ENCODE measurements at regions not wholly inside any gene's neighbourhood (a gene's known extent, or its start where the extent isn't known, plus 50 kb on each side); places are given as distances from the start of the nearest gene placed in this dataset.

- intact Hi-C loops (cut with DNase I; ENCODE audit: low total_unique reads): no loop called here
- H3K4me3 ChIP-seq: no peak overlapping the region
- TF ChIP-seq CTCF (IDR thresholded peaks at IDR 0.05) (no peak), POLR2AphosphoS5 (IDR thresholded peaks at IDR 0.05) (no peak), POLR2A (IDR thresholded peaks at IDR 0.05) (no peak), EP300 (IDR thresholded peaks at IDR 0.05) (no peak)
- peak in 1 of 2 donors; percentile 8 for DNase-seq
- H3K9me3 ChIP-seq: no peaks in the 10 kb centered on the region
- no peaks in the 10 kb centered on the region for H3K4me1 ChIP-seq
- H3K27me3 ChIP-seq: no peaks in the 10 kb centered on the region
- WGBS, 5 donors: 38 to 71% (median 60%) methylated on average over 1 of the region's 1 CpG
- no peaks in the 10 kb centered on the region for H3K36me3 ChIP-seq
- no peak overlapping the region for H3K27ac ChIP-seq
Measured at GRCh38 chrX:117711782-117712181, 404.8 kb downstream of the KLHL13 start.

- H3K27ac ChIP-seq: no peak overlapping the region
- no peaks in the 10 kb centered on the region for H3K27me3 ChIP-seq
- H3K9me3 ChIP-seq: no peaks in the 10 kb centered on the region
- intact Hi-C loops (cut with DNase I; ENCODE audit: low total_unique reads): no loop called here
- TF ChIP-seq CTCF (IDR thresholded peaks at IDR 0.05) (no peak), EP300 (IDR thresholded peaks at IDR 0.05) (no peak), POLR2A (IDR thresholded peaks at IDR 0.05) (no peak), POLR2AphosphoS5 (IDR thresholded peaks at IDR 0.05) (no peak)
- no peak for DNase-seq
- H3K4me3 ChIP-seq: no peak overlapping the region
- WGBS, 5 donors: 83 to 93% (median 91%) methylated on average over 8 of the region's 8 CpGs
- no peaks in the 10 kb centered on the region for H3K4me1 ChIP-seq
- H3K36me3 ChIP-seq: no peaks in the 10 kb centered on the region
Measured at GRCh38 chrX:117707948-117708743, 408.5 kb downstream of the KLHL13 start.

GRCh38 chrX:117701050-117701449, 415.6 kb downstream of the KLHL13 start:
- H3K9me3 ChIP-seq: peaks cover 0 to 16% (median 5%) of the 10 kb centered on the region in 4 donors
- no peaks in the 10 kb centered on the region for H3K27me3 ChIP-seq
- no peaks in the 10 kb centered on the region for H3K36me3 ChIP-seq
- H3K4me1 ChIP-seq: no peaks in the 10 kb centered on the region
- DNase-seq: no peak
- H3K27ac ChIP-seq: no peak overlapping the region
- no peak for TF ChIP-seq POLR2A (IDR thresholded peaks at IDR 0.05)
- TF ChIP-seq POLR2AphosphoS5 (IDR thresholded peaks at IDR 0.05): no peak
- no peak for TF ChIP-seq CTCF (IDR thresholded peaks at IDR 0.05)
- no peak for TF ChIP-seq EP300 (IDR thresholded peaks at IDR 0.05)
- intact Hi-C loops (cut with DNase I; ENCODE audit: low total_unique reads): no loop called here
- H3K4me3 ChIP-seq: no peak overlapping the region

- 52 to 81% (median 63%) methylated on average over 3 of the region's 3 CpGs for WGBS, 5 donors
- no peaks in the 10 kb centered on the region for H3K27me3 ChIP-seq
- no peaks in the 10 kb centered on the region for H3K36me3 ChIP-seq
- H3K9me3 ChIP-seq: no peaks in the 10 kb centered on the region
- no peak for DNase-seq
- TF ChIP-seq POLR2AphosphoS5 (IDR thresholded peaks at IDR 0.05) (no peak), EP300 (IDR thresholded peaks at IDR 0.05) (no peak), CTCF (IDR thresholded peaks at IDR 0.05) (no peak), POLR2A (IDR thresholded peaks at IDR 0.05) (no peak)
- H3K27ac ChIP-seq: no peak overlapping the region
- H3K4me3 ChIP-seq: no peak overlapping the region
- H3K4me1 ChIP-seq: no peaks in the 10 kb centered on the region
- intact Hi-C loops (cut with DNase I; ENCODE audit: low total_unique reads): no loop called here
Measured at GRCh38 chrX:117689956-117690355, 426.7 kb downstream of the KLHL13 start.

Measured in stomach (tissue), 8 donors.